HUDEP-2 (cell line): ENCODE measurements at regions not wholly inside any gene's neighbourhood (a gene's known extent, or its start where the extent isn't known, plus 50 kb on each side); places are given as distances from the start of the nearest gene placed in this dataset.

Experiments used
- DNase-seq, 76 experiments: peaks; one replicate each; lab custom pipeline; 2025; ENCODE audit not compliant: unreplicated experiment in 76 of 76; lab: John Stamatoyannopoulos, UW

DNA sequence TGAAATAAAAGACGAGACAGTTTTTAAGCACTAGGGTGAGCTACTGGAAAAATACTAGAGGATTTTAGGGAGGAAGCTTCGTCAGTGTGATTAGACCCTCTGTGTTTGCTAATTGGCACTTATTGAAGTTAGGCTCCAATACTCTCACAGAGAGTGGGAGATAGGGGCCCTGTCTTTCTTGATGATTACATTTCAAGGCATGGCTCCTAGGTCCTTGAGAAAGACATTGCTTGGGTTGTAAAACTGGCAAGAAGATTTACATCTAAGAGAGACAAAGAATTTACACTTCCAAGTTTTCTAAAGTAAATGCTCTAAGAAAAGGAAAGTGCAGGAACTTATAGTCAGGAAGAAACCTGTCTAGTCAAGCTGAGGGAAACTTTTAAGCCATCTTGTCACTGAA is 183.2 kb downstream of the C12orf50 start:
- DNase-seq, result no peak

DNA sequence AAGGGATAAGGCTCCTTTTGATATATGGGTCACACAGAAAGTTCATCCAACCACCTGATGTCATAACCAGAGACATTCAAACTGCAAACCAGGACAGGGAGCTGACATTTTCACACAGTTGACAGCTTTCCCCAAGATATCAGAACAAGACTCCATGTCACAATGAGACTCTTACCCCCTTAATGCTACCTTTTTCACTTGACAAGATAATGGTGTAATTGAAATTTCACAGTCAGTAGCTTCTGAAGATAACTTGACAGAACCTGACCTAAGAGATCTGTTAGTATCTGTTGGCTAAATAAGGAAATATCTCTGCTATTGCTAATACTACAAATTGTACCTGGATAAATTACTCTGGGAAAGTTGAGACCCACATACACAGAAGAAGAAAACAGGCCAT is 187.3 kb downstream of the C12orf50 start:
- DNase-seq, result no peak

DNA sequence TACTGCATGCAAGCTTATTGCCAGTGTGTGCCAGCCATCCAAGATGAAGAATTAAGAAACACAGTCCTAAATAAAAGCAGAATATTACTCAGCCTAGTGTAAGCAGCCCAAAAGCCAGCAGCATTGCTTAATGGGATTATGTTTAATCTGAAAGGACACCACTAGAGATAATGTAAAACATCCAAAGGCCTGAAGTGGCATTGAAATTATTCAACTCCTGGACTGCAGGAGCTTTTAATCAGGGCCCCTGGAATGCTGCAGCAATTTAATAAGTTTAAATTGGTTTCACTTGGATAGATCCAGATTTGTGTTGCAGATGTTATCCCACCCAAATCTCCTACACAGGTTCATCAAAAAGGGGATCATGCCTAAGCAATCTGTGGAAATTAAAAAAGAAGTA is 193.0 kb downstream of the C12orf50 start:
- DNase-seq, result no peak

DNA sequence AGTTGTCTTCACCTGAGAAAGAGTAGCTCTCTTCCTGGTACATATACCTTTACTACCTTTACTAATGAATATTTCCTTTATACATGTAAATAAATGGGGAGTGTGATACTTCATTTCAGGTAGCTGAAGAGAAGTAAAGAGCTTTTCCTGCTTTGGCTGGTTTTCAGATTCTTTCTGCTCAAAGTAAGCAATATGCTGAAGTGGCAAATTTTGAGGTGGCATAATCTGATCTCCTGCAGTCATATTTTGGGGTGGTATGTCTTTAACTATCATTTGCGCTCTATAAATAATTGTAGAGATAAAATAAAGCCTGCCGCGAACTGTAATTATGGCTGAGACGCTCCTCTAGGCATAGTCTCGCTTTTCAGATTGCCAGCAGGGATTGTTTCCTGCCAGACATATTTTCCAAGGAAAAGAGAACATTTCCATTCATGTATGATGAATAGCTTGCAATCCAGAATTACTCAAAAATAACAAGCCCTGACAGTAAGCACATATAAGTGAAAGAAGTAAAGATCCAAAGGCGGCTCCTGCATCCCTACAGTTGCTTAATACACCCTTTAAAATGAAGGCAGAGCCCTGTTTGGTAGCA is 200.7 kb downstream of the C12orf50 start:
- DNase-seq, result no peak

DNA sequence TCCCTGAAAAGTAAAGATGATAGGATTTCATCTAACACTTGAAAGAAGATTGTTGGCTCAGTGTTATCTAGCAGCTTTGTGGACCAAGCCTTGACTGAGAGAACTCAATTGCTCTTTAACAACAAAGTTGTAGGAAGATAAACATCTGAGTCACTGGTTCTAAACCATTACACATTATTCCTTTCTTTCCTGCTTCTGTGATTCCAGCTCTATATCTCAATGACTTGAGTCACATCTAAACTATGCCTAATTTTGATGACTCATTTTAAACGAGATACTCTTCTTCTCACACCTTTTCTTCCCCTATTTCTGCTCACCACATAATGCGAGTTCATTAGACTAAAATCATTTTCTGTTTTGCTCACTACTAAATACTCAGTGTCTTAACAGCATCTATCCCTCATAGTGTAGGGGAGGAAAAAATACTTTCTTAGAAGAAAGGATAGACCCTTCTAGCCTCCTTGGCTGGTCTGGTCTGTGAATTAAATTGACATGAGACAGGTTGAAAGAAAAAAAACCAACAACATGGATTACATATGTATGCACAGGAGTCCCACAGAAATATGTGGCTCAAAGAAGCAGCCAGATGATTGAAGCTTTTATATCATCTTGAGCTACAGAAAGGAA is 201.4 kb downstream of the C12orf50 start:
- no peak for DNase-seq

DNA sequence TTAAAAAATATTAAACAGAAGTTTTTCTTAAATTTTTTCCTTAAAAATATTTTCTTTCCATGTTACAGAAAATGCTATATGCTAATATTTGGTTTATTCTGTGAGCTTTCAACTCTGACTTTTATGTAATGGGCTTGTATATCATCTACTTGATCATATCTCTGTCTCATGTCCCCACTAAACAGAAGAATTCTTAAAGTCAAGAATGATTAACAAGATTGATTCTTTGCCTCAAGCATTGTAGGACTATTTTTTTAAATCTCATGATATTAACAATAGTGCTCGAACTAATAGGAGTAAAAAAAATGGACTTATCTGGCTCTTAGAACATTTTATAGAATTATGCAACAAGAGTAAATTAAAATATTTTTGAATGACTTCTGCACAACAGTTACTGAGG is 206.3 kb downstream of the C12orf50 start:
- DNase-seq, result no peak

DNA sequence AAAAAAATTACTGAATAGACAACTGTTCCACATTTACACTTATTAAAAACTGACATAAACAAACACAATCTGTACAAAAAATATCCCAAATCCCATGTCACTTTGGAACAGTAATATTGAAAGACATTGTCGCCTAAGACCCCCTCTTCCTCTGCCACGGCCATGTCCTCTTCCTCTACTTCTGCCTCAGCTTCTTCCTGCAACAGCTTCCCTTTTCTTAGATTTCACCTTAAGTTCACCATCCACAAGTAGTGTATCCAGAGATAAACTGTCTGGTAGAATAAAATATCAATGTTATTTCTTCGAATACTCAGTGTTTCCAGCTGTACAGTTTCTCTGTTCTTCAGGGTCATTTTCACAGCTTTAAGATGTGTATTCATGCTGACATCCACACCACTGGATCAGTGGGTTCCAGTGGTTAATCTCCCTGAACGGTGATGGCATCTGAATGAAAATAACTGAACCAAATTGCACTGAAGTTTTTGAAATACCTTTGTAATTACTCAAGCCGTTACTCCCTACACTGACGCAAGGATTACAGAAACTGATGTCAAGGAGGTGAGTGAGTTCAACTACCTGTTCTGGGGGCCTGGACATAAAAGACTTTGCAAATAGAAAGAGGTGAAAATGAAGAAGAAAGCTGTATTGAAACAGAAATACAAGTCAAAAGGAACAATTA is 208.5 kb downstream of the C12orf50 start:
- DNase-seq, result no peak

DNA sequence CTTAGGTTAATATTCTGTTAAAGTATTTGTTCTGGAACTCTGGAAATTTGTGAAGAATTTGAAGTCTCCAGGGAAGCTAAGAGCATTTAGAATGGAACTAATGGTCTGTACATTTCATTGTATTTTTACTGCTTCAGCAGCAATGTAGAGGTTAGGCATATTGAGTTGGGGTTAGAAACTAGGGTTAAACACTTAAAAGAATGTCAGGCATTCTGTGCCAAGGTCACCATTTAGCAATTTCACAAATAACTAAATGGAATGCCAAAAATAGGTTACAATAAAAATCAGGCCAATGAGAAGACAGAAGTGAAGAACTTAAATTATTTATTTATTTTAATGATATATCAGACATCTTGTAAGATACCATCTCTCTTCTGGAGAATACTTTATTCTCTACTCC is 210.8 kb downstream of the C12orf50 start:
- DNase-seq, result no peak

DNA sequence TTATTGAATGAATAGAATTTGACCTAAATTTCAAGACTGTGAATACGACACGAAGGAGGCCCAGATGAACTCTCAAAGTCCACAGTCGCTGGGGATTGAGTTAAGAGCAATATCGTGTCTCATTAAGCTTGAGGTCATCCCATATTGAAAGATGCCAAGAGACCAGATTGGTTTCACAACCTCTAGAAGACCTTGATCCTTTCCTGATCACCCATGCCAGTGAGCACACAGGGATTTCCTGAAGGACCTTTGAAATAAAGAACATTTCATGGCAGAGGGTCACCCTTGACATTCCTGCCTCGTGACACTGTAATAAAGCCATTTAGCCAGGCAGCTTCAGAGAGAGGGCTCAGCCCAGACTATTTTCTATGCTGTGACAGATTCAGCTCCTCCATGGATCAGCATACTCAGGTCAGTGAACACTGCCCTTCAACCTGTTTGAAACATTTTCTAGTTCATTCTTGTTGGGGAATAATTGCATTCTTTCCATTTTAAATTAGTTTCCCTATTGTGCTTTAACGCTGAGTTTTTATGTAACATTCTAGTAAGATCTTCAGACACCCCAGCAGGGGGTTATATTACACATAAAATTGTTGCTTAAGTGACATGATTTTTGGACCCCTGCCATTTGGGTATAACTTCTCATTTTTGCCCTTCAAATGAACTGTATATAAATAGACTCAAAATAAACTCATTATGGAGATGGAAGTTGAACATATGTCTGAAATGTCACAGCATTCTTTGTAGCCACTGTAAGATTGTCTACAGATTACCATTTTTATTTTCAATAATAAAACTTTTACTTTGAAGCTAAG is 213.2 kb downstream of the C12orf50 start:
- no peak for DNase-seq

- DNase-seq, result no peak
Observed at GRCh38 chr12:87814625-87815024, 214.6 kb downstream of the C12orf50 start.

GRCh38 chr12:87813476-87814234 is 215.5 kb downstream of the C12orf50 start:
- no peak for DNase-seq

GRCh38 chr12:87812681-87813080 is 216.5 kb downstream of the C12orf50 start:
- DNase-seq, result no peak

- DNase-seq, result no peak
Observed at GRCh38 chr12:87812030-87812429, 217.2 kb downstream of the C12orf50 start.

- no peak for DNase-seq
Observed at GRCh38 chr12:87809916-87810315, 219.3 kb downstream of the C12orf50 start.

- DNase-seq, result no peak
Observed at GRCh38 chr12:87807086-87807485, 222.1 kb downstream of the C12orf50 start.

- no peak for DNase-seq
Observed at GRCh38 chr12:87806310-87806709, 222.9 kb downstream of the C12orf50 start.

DNA sequence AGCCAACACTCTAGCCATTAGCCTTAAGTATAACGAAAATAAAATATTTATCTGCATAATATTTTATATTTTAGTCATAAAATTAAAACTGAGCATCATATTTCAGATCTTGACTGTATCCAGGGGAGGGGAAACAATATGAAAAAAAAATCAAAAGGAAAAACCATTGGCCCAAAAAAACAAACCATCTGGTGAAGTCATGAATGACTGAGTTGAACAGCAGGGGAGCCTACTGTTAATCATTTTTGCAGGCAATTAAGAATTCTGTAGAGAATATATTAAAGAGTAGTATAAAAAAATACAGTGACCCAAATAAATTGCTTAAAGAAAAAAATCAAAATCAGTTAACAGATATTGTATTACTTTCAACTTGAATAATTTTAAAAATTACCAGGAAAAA is 224.8 kb downstream of the C12orf50 start:
- no peak for DNase-seq

GRCh38 chr12:87802721-87803011 is 226.5 kb downstream of the C12orf50 start:
- DNase-seq, result no peak

GRCh38 chr12:87801860-87802720 is 227.1 kb downstream of the C12orf50 start:
- DNase-seq, result no peak

GRCh38 chr12:87796961-87797516 is 232.2 kb downstream of the C12orf50 start:
- no peak for DNase-seq
